Limb (tissue), 2 donors: ENCODE measurements at regions not wholly inside any gene's neighbourhood (a gene's known extent, or its start where the extent isn't known, plus 50 kb on each side); places are given as distances from the start of the nearest gene placed in this dataset.

Source experiments
- DNase-seq, 2 donors: peaks; one replicate each; pipeline ENCODE4 v3.0.0-alpha.2; 2016; ENCODE audit errors: extremely low spot score in 2 of 2

DNA sequence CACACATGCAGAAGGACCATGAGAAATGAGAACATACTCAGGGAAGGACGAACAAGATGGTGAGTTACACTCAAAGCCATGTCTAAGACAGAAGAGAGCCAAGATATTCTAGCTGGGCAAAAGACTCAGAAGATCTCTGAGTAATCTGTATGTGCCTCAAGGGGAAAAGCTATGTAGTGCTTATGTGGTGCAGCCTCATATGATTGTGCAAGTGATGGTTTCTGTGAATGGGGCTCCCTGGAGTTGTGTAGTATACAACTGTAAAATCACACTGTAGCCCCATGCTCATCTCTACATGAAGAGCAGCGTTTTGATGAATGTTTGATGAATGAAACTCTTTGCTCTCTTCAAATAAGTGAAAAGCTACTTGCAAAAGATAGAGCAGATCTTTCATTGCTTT, 57.5 kb downstream of the OSR1 start:
- DNase-seq: no peak

DNA sequence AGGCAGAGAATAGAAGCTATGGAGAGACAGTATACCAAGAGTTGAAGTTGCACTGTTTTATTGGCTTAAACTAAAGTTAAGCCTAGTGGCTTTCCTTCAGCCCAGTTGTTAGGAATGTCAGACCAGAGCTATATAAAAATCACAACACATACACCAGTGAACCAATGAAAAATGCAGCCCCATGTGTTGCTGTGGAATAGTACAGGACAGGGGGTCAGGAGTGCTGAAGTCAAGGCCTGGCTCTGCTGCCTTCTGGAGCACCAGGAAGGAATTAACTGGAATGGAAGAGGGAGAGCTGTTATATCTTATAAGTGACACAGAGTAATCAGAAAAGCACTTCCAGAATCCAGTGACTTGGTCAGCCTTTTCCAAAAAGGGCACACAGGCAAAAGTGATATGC, 58.9 kb downstream of the OSR1 start:
- DNase-seq: no peak

DNA sequence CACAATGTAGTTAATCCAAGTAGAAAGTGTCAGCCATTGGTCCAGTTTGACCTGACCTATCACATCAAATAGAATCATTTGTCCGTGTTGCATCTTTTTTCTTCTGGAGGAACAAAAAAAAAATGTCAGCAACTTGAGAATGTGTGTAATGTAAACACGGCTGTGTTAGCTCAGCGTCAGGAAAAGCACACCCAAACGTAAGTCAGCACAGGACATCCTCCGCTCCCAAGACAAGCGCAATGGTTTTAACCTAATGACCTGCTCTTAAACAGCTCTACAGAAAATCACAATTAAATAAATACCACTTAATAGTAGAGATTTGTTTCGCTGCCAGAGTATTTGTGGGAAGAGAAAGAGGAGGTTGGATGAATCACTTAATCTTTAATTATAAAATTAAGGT, 59.4 kb downstream of the OSR1 start:
- DNase-seq: no peak

DNA sequence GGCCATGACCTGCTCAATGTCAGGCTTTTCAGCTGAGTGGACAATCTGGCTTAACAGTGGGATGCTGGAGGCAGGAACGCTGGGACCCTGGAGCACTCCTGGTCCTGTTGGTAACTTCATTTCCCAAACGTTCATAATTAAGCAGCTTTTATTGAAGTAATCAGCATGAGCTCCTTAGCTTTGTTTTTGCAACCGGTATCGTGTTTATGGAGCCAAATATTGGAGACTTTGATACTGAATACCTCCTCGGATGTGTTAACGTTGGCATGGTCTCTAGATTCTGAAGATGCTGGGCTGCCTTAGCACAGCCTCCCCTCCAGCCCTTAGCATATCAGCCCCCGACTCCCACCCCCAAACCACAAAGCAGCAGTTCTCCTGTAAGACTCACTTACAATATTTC, 60.7 kb downstream of the OSR1 start:
- DNase-seq: no peak

DNA sequence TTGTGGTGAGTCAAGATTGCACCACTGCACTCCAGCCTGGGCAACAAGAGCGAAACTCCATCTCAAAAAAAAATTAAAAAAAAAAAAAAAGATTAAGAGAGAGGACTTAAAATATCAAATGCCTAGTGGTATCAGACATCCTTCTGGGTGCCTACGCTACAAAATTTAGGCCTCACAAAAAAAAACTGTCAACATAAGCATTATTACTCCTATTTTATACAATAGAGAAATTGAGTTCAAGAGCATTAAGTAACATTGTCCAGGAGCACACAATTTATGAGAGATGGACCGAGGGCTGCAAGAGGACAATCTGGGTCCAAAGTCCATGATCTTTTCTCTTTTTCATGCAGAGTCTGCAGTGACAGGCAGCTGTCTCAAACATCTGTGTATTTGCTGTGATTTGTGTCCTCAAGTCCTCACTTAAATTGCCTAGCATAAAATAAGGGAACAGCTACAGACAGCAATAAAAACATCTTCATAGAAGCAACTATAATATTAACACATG, 62.4 kb downstream of the OSR1 start:
- no peak for DNase-seq

DNA sequence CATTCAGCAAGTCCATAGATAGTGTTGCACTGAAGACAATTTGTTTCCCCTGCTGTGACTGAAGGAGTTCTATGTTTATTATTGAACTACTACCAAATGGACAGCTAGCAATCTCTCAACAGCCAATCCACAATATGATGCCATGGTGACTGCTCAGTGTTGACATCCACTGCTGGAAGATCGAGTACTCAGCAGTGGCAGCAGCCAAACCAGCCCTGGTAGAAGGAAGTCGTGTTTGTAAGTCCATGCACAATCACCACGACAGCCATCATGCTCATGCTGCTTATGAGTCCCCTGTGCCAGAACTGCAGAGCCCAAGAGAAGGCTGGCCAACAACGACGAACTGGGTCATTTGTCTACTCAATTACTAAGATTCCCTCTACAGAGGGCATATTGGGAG, 66.4 kb downstream of the OSR1 start:
- no peak for DNase-seq

DNA sequence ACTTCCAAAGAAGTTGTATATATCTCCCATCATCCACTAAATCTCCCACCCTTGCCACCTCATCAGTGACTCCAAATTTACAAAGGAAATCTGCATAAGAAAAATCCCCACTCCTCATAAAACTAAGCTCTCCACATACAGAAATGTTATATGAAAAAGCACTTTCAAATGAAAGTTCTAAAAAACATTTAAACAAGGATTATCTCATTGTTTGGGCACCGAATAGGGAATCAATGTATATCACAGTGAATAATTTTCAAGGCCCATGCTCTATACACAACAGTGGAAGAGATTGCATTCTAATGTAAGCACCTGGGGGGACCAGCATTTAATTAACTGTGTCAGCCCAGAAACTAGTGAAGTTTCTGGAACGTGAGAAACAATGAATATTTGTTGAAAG, 70.1 kb downstream of the OSR1 start:
- no peak for DNase-seq

DNA sequence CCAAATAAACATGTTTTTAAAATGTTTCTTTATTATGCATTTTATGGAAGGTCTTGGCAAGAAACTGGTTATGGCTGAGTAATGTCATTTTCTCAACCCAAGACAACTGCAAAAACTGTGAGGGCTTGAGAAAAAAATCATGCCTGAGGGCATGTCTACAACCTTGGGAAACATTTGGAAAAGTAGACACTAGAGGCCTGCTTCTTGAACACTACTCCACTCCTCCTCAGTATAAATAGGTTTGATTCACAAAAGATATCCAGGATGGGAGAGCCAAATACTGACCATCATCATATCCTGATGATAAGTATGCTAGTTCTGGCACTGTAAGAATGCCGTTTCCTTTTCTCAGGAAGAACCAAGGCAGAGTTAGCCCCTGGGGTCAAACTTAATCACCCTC, 71.1 kb downstream of the OSR1 start:
- DNase-seq: no peak

DNA sequence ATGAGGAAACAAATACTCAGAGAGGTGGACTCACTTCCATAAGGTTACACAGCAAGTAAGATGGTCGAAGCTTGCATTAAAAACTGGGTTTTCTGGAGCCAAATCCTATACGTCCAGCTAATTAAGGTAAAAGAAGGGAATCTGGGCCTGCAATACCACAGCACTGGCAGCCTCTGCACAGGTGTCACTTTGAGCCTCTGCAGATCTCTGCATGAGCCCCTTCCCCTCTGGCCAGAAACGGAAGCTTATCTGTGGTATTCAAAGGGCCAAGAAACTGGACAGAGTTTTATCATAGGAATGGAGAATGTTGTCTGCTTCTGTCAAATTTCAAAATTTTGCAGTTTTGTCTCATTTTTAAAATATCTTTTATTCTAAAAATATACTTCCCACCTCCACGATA, 76.1 kb downstream of the OSR1 start:
- DNase-seq: no peak

DNA sequence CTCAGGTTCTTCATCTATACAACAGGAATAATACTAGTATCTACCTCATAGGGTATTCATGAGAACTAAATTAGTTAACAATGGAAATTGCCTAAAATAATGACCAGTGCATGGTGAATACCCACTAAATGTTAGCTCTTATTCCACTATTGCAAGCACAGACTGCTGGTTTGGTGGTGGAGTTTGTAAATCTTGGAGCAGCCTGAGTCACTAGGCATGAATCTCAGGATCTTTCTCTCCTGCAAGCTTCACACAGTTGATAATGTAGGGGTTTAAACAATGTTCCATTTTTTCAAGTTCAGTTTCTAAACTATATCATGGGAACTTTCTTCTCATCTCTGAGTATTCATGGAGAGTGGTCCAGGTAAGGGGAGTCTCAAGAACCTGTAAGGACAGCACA, 84.0 kb downstream of the OSR1 start:
- no peak for DNase-seq

DNA sequence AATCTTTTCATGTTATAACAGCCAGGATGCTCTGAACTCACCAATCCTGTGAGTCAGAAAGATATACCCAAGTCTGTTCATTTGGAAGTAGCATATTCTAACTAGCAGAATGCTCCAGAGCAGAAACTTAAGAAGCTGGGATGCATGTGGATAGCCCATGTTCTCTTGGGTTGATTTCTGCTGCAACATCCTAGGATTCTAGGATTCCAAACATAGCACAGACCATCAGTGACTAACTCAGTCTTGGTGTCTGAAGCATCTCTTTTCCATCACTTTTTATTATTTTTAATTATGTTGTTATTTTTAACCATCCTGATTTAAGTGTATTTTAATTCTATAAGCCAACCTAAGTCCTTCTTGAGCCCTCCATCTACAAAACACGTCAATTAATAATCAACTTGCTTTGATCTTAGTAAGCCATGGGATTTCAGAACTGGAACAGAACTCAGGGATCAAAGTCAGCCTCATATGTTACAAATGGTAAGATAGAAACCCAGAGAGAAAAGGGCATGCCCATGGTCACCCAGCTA, 85.4 kb downstream of the OSR1 start:
- DNase-seq: no peak

DNA sequence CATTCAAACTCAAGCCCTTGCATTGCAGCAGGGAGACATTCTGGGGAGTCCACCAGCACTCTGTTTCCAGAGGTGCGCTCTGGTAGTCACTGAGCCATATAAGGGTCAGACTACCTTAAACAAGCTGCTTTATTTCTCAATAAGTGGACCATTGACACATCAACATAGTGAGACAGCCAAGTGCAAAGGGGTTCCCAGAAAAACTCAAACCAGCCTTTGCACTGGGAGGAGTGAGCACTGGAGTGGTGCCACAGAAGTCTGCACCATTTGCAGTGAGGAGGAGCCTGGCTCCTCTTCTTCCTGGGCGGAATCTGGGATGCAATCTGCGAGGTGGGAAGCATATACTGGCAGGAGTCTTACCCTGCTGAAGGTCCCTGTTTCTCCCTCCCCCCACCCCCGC, 86.4 kb downstream of the OSR1 start:
- DNase-seq: no peak

DNA sequence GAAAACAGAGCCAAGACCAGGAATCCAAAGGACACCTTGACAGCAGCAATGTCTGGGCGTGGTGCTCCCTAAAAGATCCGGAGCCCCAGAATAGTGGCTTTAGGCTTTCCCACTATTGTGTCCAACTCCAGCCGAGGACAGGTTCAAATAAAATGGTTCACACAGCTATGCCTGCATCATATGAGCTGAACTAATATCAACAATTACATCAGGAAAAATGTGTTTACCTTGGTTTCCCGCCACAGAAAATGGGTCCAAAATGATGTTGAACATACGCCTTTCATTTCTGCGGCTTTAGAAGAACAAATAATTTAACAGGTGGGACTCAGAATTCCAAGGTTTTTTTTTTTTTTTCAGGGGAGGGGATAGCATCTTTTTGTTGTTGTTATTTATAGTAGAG, 93.6 kb downstream of the OSR1 start:
- no peak for DNase-seq

DNA sequence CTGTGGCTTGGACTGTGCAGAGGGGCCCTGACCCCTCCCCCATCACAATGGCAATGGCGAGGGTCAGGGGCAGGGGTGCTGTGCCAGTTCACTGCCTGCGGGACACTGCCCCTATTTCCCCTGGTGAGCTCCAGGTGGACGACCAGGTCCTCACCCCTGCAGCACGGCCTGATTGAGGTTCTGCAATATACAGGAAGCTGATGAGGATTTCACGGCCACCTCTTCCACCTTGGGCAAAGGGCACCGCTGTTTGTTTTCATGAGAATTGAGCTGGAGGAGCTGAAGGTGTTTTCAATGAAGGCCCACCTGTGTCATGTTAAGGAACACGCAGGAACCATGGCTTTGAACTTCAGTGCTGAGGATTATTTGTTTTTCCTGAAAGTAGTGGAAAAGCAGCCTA, 96.3 kb downstream of the OSR1 start:
- no peak for DNase-seq

DNA sequence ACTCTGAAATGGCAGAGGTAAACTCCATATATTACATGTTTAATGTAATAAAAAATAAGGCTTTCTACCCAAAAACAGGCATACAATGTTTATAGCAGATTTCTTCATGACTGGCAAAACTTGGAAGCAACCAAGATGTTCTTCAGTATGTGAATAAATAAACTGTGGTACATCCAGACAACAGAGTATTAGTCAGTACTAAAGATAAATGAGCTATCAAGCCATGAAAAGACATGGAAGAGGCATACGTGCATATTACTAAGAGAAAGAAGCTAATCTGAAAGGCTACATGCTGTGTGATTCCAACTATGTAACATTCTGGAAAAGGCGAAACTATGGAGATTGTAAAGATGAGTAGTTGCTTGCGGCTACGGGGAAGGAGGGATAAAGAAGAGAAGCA, 97.4 kb downstream of the OSR1 start:
- DNase-seq: no peak

DNA sequence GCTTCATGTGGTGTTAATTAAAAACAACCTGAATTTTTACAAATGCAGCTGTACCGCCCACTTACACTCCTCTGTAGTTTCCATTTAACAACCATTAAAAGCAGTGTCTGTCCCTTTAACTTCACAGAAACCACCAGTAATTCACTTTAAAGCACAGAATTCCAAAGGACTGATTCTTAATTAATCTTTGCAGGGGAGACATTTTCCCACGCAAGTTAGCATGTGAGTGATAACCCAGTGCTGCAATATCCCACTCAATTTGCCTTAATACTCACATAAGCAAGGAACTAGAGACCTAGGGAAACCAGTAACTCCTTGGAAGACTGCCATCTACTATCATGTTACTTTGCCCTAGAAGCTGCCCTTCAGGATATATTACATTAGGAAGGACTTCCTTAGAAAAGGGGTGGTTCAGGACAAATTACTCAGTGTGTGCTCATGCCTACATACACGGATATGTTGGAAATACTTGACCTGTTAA, 102.3 kb downstream of the OSR1 start:
- no peak for DNase-seq

DNA sequence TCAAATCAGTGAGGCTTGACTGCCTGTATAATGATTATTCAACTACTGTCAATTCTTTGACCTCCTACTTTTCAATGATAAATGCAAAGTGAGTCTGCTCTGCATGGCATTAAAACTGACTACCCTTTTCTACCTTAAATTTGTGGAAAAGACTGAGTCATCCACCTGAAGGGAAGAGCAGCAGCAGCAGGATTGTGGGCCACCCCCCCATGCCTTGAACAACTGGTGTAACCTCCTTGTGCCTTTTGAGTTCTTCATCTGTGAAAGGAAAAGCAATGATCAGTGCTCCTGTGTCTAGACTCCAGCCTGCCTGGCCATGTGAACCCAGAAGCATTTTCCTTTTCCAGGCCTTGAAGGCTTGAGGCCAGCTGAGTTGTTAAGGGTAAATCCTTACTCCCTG, 102.9 kb downstream of the OSR1 start:
- no peak for DNase-seq

DNA sequence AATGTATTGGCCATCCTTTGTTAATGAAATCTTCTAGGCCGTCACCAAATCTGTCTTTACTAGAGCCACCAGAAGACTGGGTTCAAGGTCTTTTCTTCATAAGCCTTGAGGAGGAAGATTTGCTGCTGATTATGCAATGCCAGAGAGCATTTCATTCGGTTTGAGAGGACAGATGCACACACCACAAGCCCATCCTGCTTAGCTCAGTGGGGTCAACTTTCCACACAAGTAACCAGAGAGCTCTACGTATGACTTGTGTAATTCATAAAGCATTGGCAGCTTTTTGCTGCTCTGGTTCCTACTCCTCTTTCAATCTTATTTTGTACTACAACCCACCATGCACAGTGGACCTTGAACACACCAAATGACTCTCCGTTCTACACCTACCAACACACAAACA, 106.9 kb downstream of the OSR1 start:
- DNase-seq: no peak

DNA sequence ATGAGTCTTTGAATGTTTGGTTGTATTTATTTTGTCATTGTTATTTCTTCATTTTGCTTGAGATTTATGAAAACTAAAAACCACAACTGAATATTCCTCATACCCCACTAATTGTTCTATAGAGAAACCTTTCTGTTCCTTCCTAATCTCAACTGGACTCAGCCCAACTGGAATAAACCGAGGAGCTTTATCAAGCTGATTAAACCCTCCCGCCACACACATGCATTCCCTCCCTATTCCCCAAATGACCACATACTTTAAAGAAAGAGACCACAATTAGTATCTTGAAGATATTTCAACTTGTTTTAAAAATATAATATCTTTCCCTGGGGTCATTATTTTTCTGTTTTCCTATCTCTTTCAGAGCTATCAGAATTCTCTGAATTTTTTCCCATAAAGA, 107.5 kb downstream of the OSR1 start:
- no peak for DNase-seq

DNA sequence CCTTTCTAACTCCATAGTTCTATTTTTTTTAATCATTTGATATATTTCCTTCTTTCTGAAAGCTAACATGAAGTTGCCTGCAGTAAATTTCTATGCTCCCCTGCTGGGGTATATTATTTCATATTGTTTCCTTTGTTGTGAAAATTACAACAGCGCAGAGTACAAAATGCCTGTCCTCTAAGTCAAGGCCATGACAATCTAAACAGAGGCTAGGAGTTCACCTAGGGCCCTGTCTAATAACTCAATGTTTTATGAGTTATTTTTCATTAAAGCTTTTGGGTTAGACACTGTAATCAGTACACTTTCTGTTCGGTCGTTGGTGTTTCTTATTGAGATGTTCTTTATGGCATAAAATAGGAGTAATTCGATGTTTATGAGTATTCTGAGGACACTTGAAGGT, 111.2 kb downstream of the OSR1 start:
- DNase-seq: no peak

DNA sequence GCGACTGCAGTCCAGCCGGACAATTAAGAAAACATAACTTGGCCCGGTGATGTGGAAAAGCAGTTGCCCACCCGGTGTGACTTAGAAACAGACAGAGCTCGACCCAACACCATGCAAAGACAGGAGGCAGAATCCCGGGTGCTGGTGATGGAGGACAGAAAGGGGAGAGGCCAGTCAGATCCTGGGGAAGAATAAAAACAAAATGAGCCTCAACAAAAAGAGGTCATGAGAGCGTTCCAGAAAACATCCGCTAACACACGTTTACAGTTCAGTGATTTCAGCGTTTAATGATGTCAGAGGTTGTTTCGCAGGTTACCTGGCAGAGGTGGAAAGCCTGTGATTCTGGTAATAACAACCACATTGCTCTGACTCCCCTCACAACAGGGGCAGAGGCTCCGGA, 111.9 kb downstream of the OSR1 start:
- DNase-seq: no peak

DNA sequence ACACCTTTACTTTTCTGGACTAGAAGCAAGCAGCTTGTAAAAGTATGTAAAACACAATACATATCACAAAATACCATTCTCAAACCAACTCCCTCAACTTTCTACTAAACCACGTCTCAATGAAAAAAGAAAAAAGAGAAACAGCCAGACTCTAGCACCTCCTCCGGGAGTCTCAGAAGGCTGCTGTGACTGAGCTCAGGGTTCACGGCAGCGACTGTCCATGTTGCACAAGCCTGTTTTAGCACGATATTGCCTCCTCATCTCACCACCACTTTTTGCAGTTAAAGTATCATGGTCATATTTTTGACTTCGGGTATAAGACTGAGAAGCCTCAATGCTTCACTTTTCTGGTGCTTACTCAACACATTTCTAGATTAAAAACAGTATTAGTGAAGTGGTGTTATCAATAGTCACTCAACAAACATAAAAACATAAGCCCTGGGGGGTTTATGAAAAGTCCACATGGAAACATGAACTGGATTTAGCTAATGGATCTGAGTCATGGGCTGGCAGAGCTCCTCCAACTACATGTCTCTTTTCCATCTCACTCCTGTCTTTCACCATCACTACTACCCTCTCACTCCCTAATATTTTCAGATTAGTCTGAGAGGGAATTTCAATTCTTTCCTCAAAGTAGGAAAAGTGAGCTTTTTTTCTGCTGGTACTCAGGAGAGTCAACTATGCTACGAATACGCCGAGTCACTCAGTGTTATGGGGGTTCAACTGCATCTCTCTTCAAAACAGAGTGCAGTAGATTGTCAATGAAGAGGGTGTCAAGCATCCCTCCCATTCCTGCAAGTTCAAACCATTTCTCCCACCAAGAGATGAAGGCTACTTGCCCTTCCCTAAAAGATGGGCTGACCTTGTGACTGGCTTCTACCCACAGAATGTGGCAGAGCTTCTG, 113.7 kb downstream of the OSR1 start:
- no peak for DNase-seq

DNA sequence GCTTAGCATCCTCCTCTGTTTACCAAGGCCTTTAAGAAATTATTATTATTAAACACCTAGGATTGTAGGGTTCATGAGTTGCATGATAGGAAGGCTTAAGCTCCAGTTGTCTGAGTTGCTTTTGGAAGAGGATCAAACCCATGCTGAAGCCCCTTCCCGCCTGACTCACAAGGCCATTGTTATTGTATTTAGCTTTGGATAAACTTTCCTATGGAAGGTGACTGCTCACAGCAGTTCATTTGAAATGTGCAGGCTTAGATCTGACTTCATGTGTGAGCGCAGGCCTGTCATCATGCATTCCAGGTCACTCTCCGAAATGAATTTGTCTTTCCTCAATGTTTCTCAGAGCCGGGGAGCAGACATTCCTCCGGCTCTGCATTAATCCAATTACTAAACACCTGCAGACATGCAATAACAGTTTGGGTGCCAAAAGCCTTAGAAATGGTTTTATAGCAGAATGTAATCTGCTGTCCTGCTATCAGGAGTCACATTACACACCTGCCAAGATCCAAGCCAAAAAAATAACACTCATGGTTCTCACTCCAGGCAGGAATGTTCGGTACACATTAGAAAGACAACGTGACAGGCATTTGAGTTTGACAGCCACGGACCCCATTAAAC, 119.9 kb downstream of the OSR1 start:
- DNase-seq: no peak
